ENCODE measurements at regions not wholly inside any gene's neighbourhood (a gene's known extent, or its start where the extent isn't known, plus 50 kb on each side); places are given as distances from the start of the nearest gene placed in this dataset.

GRCh38 chr12:24554612-24555295, 394.1 kb downstream of the BCAT1 start (continued):
- no peak for TF ChIP-seq RELA (CRISPR knock-in tag; IDR thresholded peaks at IDR 0.05; ENCODE audit: borderline replicate concordance)
- TF ChIP-seq ZNF671 (CRISPR knock-in tag; IDR thresholded peaks at IDR 0.05) = no peak

GRCh38 chr12:24553259-24553658, 395.6 kb downstream of the BCAT1 start:
- POLR2A ChIA-PET = no interaction called here
- Mint-ChIP-seq H3K9me3 (no peaks in the 10 kb centered on the region), H3K4me3 (no peak overlapping the region), H3K36me3 (no peaks in the 10 kb centered on the region), H3K27me3 (ENCODE audit: low read depth) (no peaks in the 10 kb centered on the region), H3K4me1 (peaks cover 27% of the 10 kb centered on the region), H3K27ac (no peak overlapping the region)
- CTCF ChIA-PET = no interaction called here
- no peak for ATAC-seq
- no peak for DNase-seq (ENCODE audit: low spot score)
- TF ChIP-seq NFATC4 (CRISPR knock-in tag; IDR thresholded peaks at IDR 0.05) = no peak
- no peak for TF ChIP-seq USF1 (CRISPR knock-in tag; IDR thresholded peaks at IDR 0.05)
- no peak for TF ChIP-seq FOXP4 (CRISPR knock-in tag; IDR thresholded peaks at IDR 0.05)

- no peak overlapping the region for H3K4me3 Mint-ChIP-seq
- H3K27me3 Mint-ChIP-seq (ENCODE audit: low read depth) = no peaks in the 10 kb centered on the region
- TF ChIP-seq ZNF416 (CRISPR knock-in tag; IDR thresholded peaks at IDR 0.05) (no peak), HMGXB4 (CRISPR knock-in tag; IDR thresholded peaks at IDR 0.05) (no peak), GTF2I (CRISPR knock-in tag; conservative IDR thresholded peaks at IDR 0.05) (no peak), IRF1 (CRISPR knock-in tag; IDR thresholded peaks at IDR 0.05) (no peak), TEAD1 (CRISPR knock-in tag; IDR thresholded peaks at IDR 0.05) (no peak), FOXJ3 (CRISPR knock-in tag; IDR thresholded peaks at IDR 0.05; ENCODE audit: borderline replicate concordance) (no peak), CTCF (IDR thresholded peaks at IDR 0.05) (no peak), E2F5 (CRISPR knock-in tag; IDR thresholded peaks at IDR 0.05) (no peak), TP53 (CRISPR knock-in tag; IDR thresholded peaks at IDR 0.05) (no peak), SMAD3 (CRISPR knock-in tag; IDR thresholded peaks at IDR 0.05; ENCODE audit: borderline replicate concordance) (no peak), PRRX2 (CRISPR knock-in tag; IDR thresholded peaks at IDR 0.05) (no peak), ZNF219 (CRISPR knock-in tag; IDR thresholded peaks at IDR 0.05; ENCODE audit: borderline replicate concordance) (no peak), ZNF263 (CRISPR knock-in tag; IDR thresholded peaks at IDR 0.05; ENCODE audit: low read depth) (no peak), ETV6 (CRISPR knock-in tag; IDR thresholded peaks at IDR 0.05) (no peak), ZNF232 (CRISPR knock-in tag; IDR thresholded peaks at IDR 0.05) (no peak)
- TF ChIP-seq, protein P1, sequence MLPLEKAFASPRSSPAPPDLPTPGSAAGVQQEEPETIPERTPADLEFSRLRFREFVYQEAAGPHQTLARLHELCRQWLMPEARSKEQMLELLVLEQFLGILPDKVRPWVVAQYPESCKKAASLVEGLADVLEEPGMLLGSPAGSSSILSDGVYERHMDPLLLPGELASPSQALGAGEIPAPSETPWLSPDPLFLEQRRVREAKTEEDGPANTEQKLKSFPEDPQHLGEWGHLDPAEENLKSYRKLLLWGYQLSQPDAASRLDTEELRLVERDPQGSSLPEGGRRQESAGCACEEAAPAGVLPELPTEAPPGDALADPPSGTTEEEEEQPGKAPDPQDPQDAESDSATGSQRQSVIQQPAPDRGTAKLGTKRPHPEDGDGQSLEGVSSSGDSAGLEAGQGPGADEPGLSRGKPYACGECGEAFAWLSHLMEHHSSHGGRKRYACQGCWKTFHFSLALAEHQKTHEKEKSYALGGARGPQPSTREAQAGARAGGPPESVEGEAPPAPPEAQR (CRISPR knock-in tag; IDR thresholded peaks at IDR 0.05) = no peak
- CTCF ChIA-PET = interaction anchor here (0.6 kb wide), 1 partner anchor 1844 kb away, joined by 3 read pairs; no protein-coding TSS in a partner anchor
- peaks cover 22% of the 10 kb centered on the region for H3K4me1 Mint-ChIP-seq
- no peak for ATAC-seq
- H3K27ac Mint-ChIP-seq = no peak overlapping the region
- H3K9me3 Mint-ChIP-seq = no peaks in the 10 kb centered on the region
- no peaks in the 10 kb centered on the region; the same call in 1 of the 2 replicates for H3K36me3 Mint-ChIP-seq
- POLR2A ChIA-PET = no interaction called here
- no peak for DNase-seq (ENCODE audit: low spot score)
Measured at GRCh38 chr12:24551163-24551786, 397.6 kb downstream of the BCAT1 start.

Measured in WTC11 (cell line).